T47D (cell line): ENCODE measurements at regions not wholly inside any gene's neighbourhood (a gene's known extent, or its start where the extent isn't known, plus 50 kb on each side); places are given as distances from the start of the nearest gene placed in this dataset.

Experiments
- DNase-seq, 2 experiments: peaks; one replicate each; pipeline versions ENCODE4 v3.0.0 to v3.0.0-alpha.2; 2011 to 2012; ENCODE audit warnings: low read depth in 1 of 2, low spot score in 1 of 2
- JUND ChIP-seq: IDR thresholded peaks from 2 replicates; pipeline ENCODE4 v1.6.1; 2012; ENCODE audit warnings: low read depth
- in situ Hi-C: cut with HindIII; loops from 2 replicates; pipeline ENCODE4 v1.10.0; 2016; ENCODE audit warnings: low sequenced_read_pairs, low pct_unique_long_range_greater_than_20kb

GRCh38 chr9:110115826-110116542, 92.0 kb downstream of the C9orf152 start:
- in situ Hi-C loops: no loop called here
- no peak for DNase-seq
- TF ChIP-seq JUND: no peak

GRCh38 chr9:110116543-110116885, 91.4 kb downstream of the C9orf152 start:
- in situ Hi-C loops: no loop called here
- DNase-seq: no peak
- no peak for TF ChIP-seq JUND

GRCh38 chr9:110121170-110121569, 86.8 kb downstream of the C9orf152 start:
- TF ChIP-seq JUND: no peak
- in situ Hi-C loops: no loop called here
- DNase-seq: no peak

GRCh38 chr9:110123341-110124095, 84.4 kb downstream of the C9orf152 start:
- in situ Hi-C loops: no loop called here
- TF ChIP-seq JUND: no peak
- DNase-seq: no peak

- DNase-seq: no peak
- in situ Hi-C loops: no loop called here
- TF ChIP-seq JUND: no peak
Measured at GRCh38 chr9:110124439-110124838, 83.5 kb downstream of the C9orf152 start.

GRCh38 chr9:110125207-110125751, 82.7 kb downstream of the C9orf152 start:
- no peak for TF ChIP-seq JUND
- no peak for DNase-seq
- in situ Hi-C loops: no loop called here

GRCh38 chr9:110125763-110126351, 82.1 kb downstream of the C9orf152 start:
- in situ Hi-C loops: no loop called here
- no peak for TF ChIP-seq JUND
- DNase-seq: no peak

- in situ Hi-C loops: no loop called here
- TF ChIP-seq JUND: no peak
- DNase-seq: no peak
Measured at GRCh38 chr9:110126499-110126941, 81.4 kb downstream of the C9orf152 start.

GRCh38 chr9:110126986-110127864, 80.7 kb downstream of the C9orf152 start:
- no peak for DNase-seq
- in situ Hi-C loops: no loop called here
- no peak for TF ChIP-seq JUND

GRCh38 chr9:110128664-110129329, 79.2 kb downstream of the C9orf152 start:
- TF ChIP-seq JUND: no peak
- no peak for DNase-seq
- in situ Hi-C loops: no loop called here

GRCh38 chr9:110129425-110129824, 78.5 kb downstream of the C9orf152 start:
- no peak for DNase-seq
- in situ Hi-C loops: no loop called here
- TF ChIP-seq JUND: no peak

- no peak for DNase-seq
- no peak for TF ChIP-seq JUND
- in situ Hi-C loops: no loop called here
Measured at GRCh38 chr9:110130211-110130610, 77.7 kb downstream of the C9orf152 start.
